ENCODE measurements at regions not wholly inside any gene's neighbourhood (a gene's known extent, or its start where the extent isn't known, plus 50 kb on each side); places are given as distances from the start of the nearest gene placed in this dataset.
A peak's percentile ranks its signal among the peaks of the same experiment; 100 is the strongest.

GRCh38 chr3:31094048-31094447 lies 199.6 kb upstream of the GADL1 start:
- H2AFZ ChIP-seq (replicated peaks; ENCODE audit: low read length, poor library complexity): no peak overlapping the region
- no peak overlapping the region for H2BK5ac ChIP-seq (ENCODE audit: low read depth, low read length, poor library complexity, severe bottlenecking)
- no peak for TF ChIP-seq POLR2A (IDR thresholded peaks at IDR 0.05; ENCODE audit: low read depth, low read length)
- TF ChIP-seq CEBPB (IDR thresholded peaks at IDR 0.05; ENCODE audit: low read depth, low read length): peak; percentile 68
- TF ChIP-seq CTCF (conservative IDR thresholded peaks at IDR 0.05; ENCODE audit: low read depth, low read length): no peak
- TF ChIP-seq RCOR1 (IDR thresholded peaks at IDR 0.05; ENCODE audit: insufficient replicate concordance, low read length): no peak
- no peak overlapping the region for H4K91ac ChIP-seq (ENCODE audit: insufficient read depth, low read depth, low read length)
- H3K27ac ChIP-seq (ENCODE audit: insufficient read depth, low read length): no peak overlapping the region
- no peak overlapping the region for H3K14ac ChIP-seq (replicated peaks; ENCODE audit: low read depth, low read length)
- H4K20me1 ChIP-seq (ENCODE audit: insufficient read depth, low read length): no peaks in the 10 kb centered on the region
- no peak overlapping the region for H3K4me3 ChIP-seq (ENCODE audit: insufficient read depth, low read depth, low read length)
- H2BK20ac ChIP-seq (ENCODE audit: low read depth, low read length): no peak overlapping the region
- BruUV-seq (replicated peaks): no TSS peak
- no peak overlapping the region for H3K9ac ChIP-seq (ENCODE audit: low read depth, low read length)
- H3K23ac ChIP-seq (ENCODE audit: low read depth, low read length): no peak overlapping the region
- no peak overlapping the region for H2BK15ac ChIP-seq (ENCODE audit: low read depth, low read length)
- intact Hi-C loops (cut with micrococcal nuclease) (no loop called here), dilution Hi-C loops (cut with HindIII; ENCODE audit: low sequenced_read_pairs, unreplicated experiment) (no loop called here), in situ Hi-C loops (cut with MboI; ENCODE audit: low sequenced_read_pairs) (no loop called here)
- H2BK120ac ChIP-seq (ENCODE audit: low read depth, low read length): no peak overlapping the region
- no peak overlapping the region for H2AK5ac ChIP-seq (ENCODE audit: low read depth, low read length)
- CTCF ChIA-PET: interaction anchor here (1.0 to 1.7 kb wide), 2 partner anchors 12 to 13 kb away, joined by 3 to 5 read pairs; no protein-coding TSS in a partner anchor
- H3K36me3 ChIP-seq (ENCODE audit: control insufficient read depth, insufficient read depth, low read length): no peaks in the 10 kb centered on the region
- H3K27me3 ChIP-seq (ENCODE audit: control insufficient read depth, insufficient read depth, low read length): peaks cover 4% of the 10 kb centered on the region
- no peak overlapping the region for H4K5ac ChIP-seq (ENCODE audit: low read depth, low read length)
- DNase-seq (no peak), ATAC-seq (ENCODE audit: low read depth) (no peak)
- no CpG with 5 or more reads among the region's 4 CpGs for WGBS, 2 experiments (ENCODE audit: extremely low coverage in 2 of 2, insufficient read length in 1 of 2)
- no peaks in the 10 kb centered on the region for H3K4me1 ChIP-seq (ENCODE audit: control insufficient read depth, insufficient read depth, low read length)
- no peaks in the 10 kb centered on the region for H3K9me1 ChIP-seq (ENCODE audit: insufficient read depth, low read length)
- H3K4ac ChIP-seq (ENCODE audit: low read depth, low read length): no peak overlapping the region
- H3K9me3 ChIP-seq (ENCODE audit: control insufficient read depth, insufficient read depth, low read length): no peaks in the 10 kb centered on the region
- no peak overlapping the region for H2AK9ac ChIP-seq (replicated peaks; ENCODE audit: low read depth, low read length, poor library complexity)
- no peak overlapping the region for H3K56ac ChIP-seq (ENCODE audit: extremely low read depth, insufficient read depth, low read length)
- no peak overlapping the region for H3K18ac ChIP-seq (ENCODE audit: low read depth, low read length)
- no peak overlapping the region for H3K4me2 ChIP-seq (ENCODE audit: low read depth, low read length)
- H3K79me1 ChIP-seq (ENCODE audit: low read depth in 1 of 2, low read length in 2 of 2): no peaks in the 10 kb centered on the region
- POLR2A ChIA-PET (ENCODE audit: unreplicated experiment): no interaction called here
- H4K8ac ChIP-seq (ENCODE audit: low read depth in 2 of 2, low read length in 2 of 2): no peak overlapping the region

Data from IMR-90 (cell line).